Eye (tissue), 1 donor: ENCODE measurements at regions not wholly inside any gene's neighbourhood (a gene's known extent, or its start where the extent isn't known, plus 50 kb on each side); places are given as distances from the start of the nearest gene placed in this dataset.

ENCODE experiments used
- DNase-seq: peaks from one replicate; pipeline ENCODE4 v3.0.0-alpha.2; 2015

GRCh38 chrX:150143721-150144440, 205.6 kb upstream of the EOLA2 start:
- DNase-seq: no peak

- DNase-seq: no peak
These were observed 208.1 kb upstream of the EOLA2 start for GRCh38 chrX:150146271-150146896.

GRCh38 chrX:150148749-150149672, 210.7 kb upstream of the EOLA2 start:
- DNase-seq: no peak

GRCh38 chrX:150150076-150150779, 211.9 kb upstream of the EOLA2 start:
- no peak for DNase-seq

- DNase-seq: no peak
These were observed 212.4 kb upstream of the MAMLD1 start for GRCh38 chrX:150150780-150151125.

- no peak for DNase-seq
These were observed 211.1 kb upstream of the MAMLD1 start for GRCh38 chrX:150152036-150152435.

- no peak for DNase-seq
These were observed 210.6 kb upstream of the MAMLD1 start for GRCh38 chrX:150152546-150152945.

GRCh38 chrX:150155436-150156035, 207.6 kb upstream of the MAMLD1 start:
- DNase-seq: no peak

- no peak for DNase-seq
These were observed 206.5 kb upstream of the MAMLD1 start for GRCh38 chrX:150156615-150157014.

- DNase-seq: no peak
These were observed 205.8 kb upstream of the MAMLD1 start for GRCh38 chrX:150157291-150157690.

GRCh38 chrX:150158554-150159332, 204.4 kb upstream of the MAMLD1 start:
- DNase-seq: no peak

GRCh38 chrX:150159537-150159936, 203.6 kb upstream of the MAMLD1 start:
- DNase-seq: no peak

GRCh38 chrX:150160656-150161055, 202.5 kb upstream of the MAMLD1 start:
- DNase-seq: no peak

- DNase-seq: no peak
These were observed 201.9 kb upstream of the MAMLD1 start for GRCh38 chrX:150161193-150161592.

GRCh38 chrX:150162141-150162540, 201.0 kb upstream of the MAMLD1 start:
- DNase-seq: no peak

GRCh38 chrX:150163221-150163930, 199.7 kb upstream of the MAMLD1 start:
- DNase-seq: no peak

- DNase-seq: no peak
These were observed 199.0 kb upstream of the MAMLD1 start for GRCh38 chrX:150163956-150164726.

GRCh38 chrX:150164971-150165600, 198.0 kb upstream of the MAMLD1 start:
- DNase-seq: no peak

- no peak for DNase-seq
These were observed 197.1 kb upstream of the MAMLD1 start for GRCh38 chrX:150165776-150166610.
